Stomach (tissue), 8 donors: ENCODE measurements at regions not wholly inside any gene's neighbourhood (a gene's known extent, or its start where the extent isn't known, plus 50 kb on each side); places are given as distances from the start of the nearest gene placed in this dataset.

Experiments used
- DNase-seq, 2 donors: peaks; one replicate each; pipeline versions ENCODE4 v3.0.0 to v3.0.0-alpha.2; 2013 to 2019
- H3K27ac ChIP-seq, 5 donors: fragments of 200-600 bp in 4 of 5; sonication (generic) in 4 of 5; one replicate each; pipeline ENCODE4 v1.5.1; 2013 to 2019; ENCODE audit warnings: mild to moderate bottlenecking in 1 of 5, moderate library complexity in 1 of 5
- H3K27me3 ChIP-seq, 3 donors: fragments of 200-600 bp; sonication (generic); one replicate each; pipeline ENCODE4 v1.5.1; 2017 to 2019; ENCODE audit warnings: mixed run types in 1 of 3
- H3K36me3 ChIP-seq, 4 donors: fragments of 200-600 bp; sonication (generic); 1 replicate in 3 of 4; 2 replicates in 1 of 4; pipeline ENCODE4 v1.5.1; 2016 to 2019
- H3K4me1 ChIP-seq, 4 donors: fragments of 200-600 bp; sonication (generic); one replicate each; pipeline ENCODE4 v1.5.1; 2016 to 2019
- H3K4me3 ChIP-seq, 4 donors: fragments of 200-600 bp; sonication (generic) in 3 of 4; one replicate each; pipeline ENCODE4 v1.5.1; 2016 to 2019; ENCODE audit warnings: mild to moderate bottlenecking in 1 of 4
- H3K9me3 ChIP-seq, 4 donors: fragments of 200-600 bp; sonication (generic); one replicate each; pipeline ENCODE4 v1.5.1; 2016 to 2019
- CTCF ChIP-seq, 7 experiments: fragments of 450-650 bp in 4 of 7; fragments of 200-600 bp in 3 of 7; sonication (generic) in 3 of 7; IDR thresholded peaks; one replicate each; pipeline ENCODE4 v1.5.1; 2016 to 2019; ENCODE audit warnings: antibody characterized with exemption in 7 of 7, control low read depth in 2 of 7, mild to moderate bottlenecking in 1 of 7
- EP300 ChIP-seq: sonication (generic); formaldehyde crosslinking; IDR thresholded peaks from one replicate; pipeline ENCODE4 v1.6.1; 2017; ENCODE audit warnings: antibody characterized with exemption
- POLR2A ChIP-seq, 4 donors: fragments of 450-650 bp; IDR thresholded peaks; one replicate each; pipeline ENCODE4 v1.6.1; 2016; ENCODE audit warnings: antibody characterized with exemption in 4 of 4, control low read depth in 2 of 4, mild to moderate bottlenecking in 1 of 4, moderate library complexity in 1 of 4
- POLR2AphosphoS5 ChIP-seq, 3 donors: sonication (generic); formaldehyde crosslinking; IDR thresholded peaks; one replicate each; pipeline ENCODE4 v1.6.1; 2016; ENCODE audit warnings: antibody characterized with exemption in 3 of 3
- WGBS, 5 donors: extraction: QIAGEN DNeasy Blood & Tissue Kit in 3 of 5; methylation state at CpG; one replicate each; pipeline versions ENCODE4 v1.1.5 to v1.1.7; 2013 to 2018; 5-methylcytosine and 5-hydroxymethylcytosine counted together
- intact Hi-C: fragments of 100-400 bp; cut with DNase I; formaldehyde crosslinking; loops from one replicate; pipeline ENCODE4 v1.15.1; 2023; ENCODE audit warnings: low total_unique reads
- donor health status: healthy with polysubstance abuse.
- donor health status: Bipolar disorder and iron deficiency.
- donor health status: healthy.

GRCh38 chr7:25625306-25625992 is 397.2 kb upstream of the NPVF start:
- 46 to 54% (median 51%) methylated on average over 5 of the region's 5 CpGs for WGBS, 5 donors
- TF ChIP-seq POLR2A (IDR thresholded peaks at IDR 0.05) (no peak), POLR2AphosphoS5 (IDR thresholded peaks at IDR 0.05) (no peak), EP300 (no peak), CTCF (IDR thresholded peaks at IDR 0.05) (no peak)
- DNase-seq = no peak
- H3K4me3 ChIP-seq = no peak overlapping the region
- H3K36me3 ChIP-seq = no peaks in the 10 kb centered on the region
- peak overlapping the region in 4 of 5 donors; percentile 7 to 75 (median 56) for H3K27ac ChIP-seq
- peaks cover 0 to 7% (median under 1%) of the 10 kb centered on the region in 4 donors for H3K4me1 ChIP-seq
- H3K27me3 ChIP-seq = no peaks in the 10 kb centered on the region
- no peaks in the 10 kb centered on the region for H3K9me3 ChIP-seq
- intact Hi-C loops = no loop called here

GRCh38 chr7:25626451-25627131 is 398.3 kb upstream of the NPVF start:
- Histone ChIP-seq H3K4me1 (no peaks in the 10 kb centered on the region), H3K4me3 (no peak overlapping the region), H3K27ac (peak overlapping the region in 2 of 5 donors; percentile 3 to 75), H3K36me3 (no peaks in the 10 kb centered on the region), H3K9me3 (no peaks in the 10 kb centered on the region), H3K27me3 (no peaks in the 10 kb centered on the region)
- DNase-seq = peak in 1 of 2 donors; percentile 31
- TF ChIP-seq CTCF (IDR thresholded peaks at IDR 0.05) = no peak
- intact Hi-C loops = no loop called here
- WGBS, 5 donors = 63 to 73% (median 72%) methylated on average over 4 of the region's 4 CpGs

GRCh38 chr7:25628446-25628845 is 400.2 kb upstream of the NPVF start:
- 52 to 79% (median 70%) methylated on average over 3 of the region's 3 CpGs for WGBS, 5 donors

GRCh38 chr7:25632616-25633015 is 404.3 kb upstream of the NPVF start:
- H3K27ac ChIP-seq = no peak overlapping the region
- TF ChIP-seq EP300 (no peak), POLR2A (IDR thresholded peaks at IDR 0.05) (no peak), POLR2AphosphoS5 (IDR thresholded peaks at IDR 0.05) (no peak), CTCF (IDR thresholded peaks at IDR 0.05) (no peak)
- no peaks in the 10 kb centered on the region for H3K9me3 ChIP-seq
- 44 to 60% (median 52%) methylated on average over 5 of the region's 5 CpGs for WGBS, 5 donors
- intact Hi-C loops = no loop called here
- DNase-seq = no peak
- peaks cover 0 to 13% (median 0%) of the 10 kb centered on the region in 4 donors for H3K4me1 ChIP-seq
- H3K27me3 ChIP-seq = no peaks in the 10 kb centered on the region
- no peaks in the 10 kb centered on the region for H3K36me3 ChIP-seq
- H3K4me3 ChIP-seq = no peak overlapping the region

More at GRCh38 chr7:25628446-25628845, 400.2 kb upstream of the NPVF start:
- Histone ChIP-seq H3K27me3 (no peaks in the 10 kb centered on the region), H3K36me3 (no peaks in the 10 kb centered on the region), H3K27ac (no peak overlapping the region), H3K9me3 (no peaks in the 10 kb centered on the region), H3K4me1 (no peaks in the 10 kb centered on the region), H3K4me3 (no peak overlapping the region)
- intact Hi-C loops = no loop called here
- DNase-seq = no peak
- TF ChIP-seq EP300 = no peak
- no peak for TF ChIP-seq POLR2A (IDR thresholded peaks at IDR 0.05)
- no peak for TF ChIP-seq CTCF (IDR thresholded peaks at IDR 0.05)
- TF ChIP-seq POLR2AphosphoS5 (IDR thresholded peaks at IDR 0.05) = no peak
